Erythroblast (primary cell): ENCODE measurements at regions not wholly inside any gene's neighbourhood (a gene's known extent, or its start where the extent isn't known, plus 50 kb on each side); places are given as distances from the start of the nearest gene placed in this dataset.

ENCODE experiments used
- GATA1 ChIP-seq: IDR thresholded peaks from 2 replicates; pipeline ENCODE4 v1.6.1; 2011; ENCODE audit warnings: low read depth, mild to moderate bottlenecking, control low read depth, low read length, moderate library complexity
- POLR2A ChIP-seq: IDR thresholded peaks from 2 replicates; pipeline ENCODE4 v1.6.1; 2011; ENCODE audit warnings: mild to moderate bottlenecking, low read length

DNA sequence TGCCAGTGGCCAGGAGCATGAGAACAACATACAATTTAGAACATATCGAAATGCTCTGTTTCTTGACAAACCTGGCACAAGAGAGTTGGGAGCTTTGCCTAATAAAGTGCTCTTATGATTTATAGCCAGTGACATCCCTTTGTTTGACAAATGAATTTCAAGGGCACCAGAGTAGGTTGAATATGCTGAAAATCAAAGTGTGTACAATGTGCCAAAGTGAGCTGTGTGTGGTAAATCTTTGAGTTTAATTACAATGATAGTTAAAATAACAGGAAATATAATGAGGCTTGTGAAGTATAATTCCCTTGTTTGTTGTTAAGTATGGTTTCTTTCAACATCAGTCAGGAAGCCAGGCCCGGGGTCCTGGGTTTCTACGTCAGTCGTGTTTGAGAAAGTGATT, 211.9 kb downstream of the EBLN2 start:
- TF ChIP-seq POLR2A (no peak), GATA1 (no peak)
